BE2C (cell line): ENCODE measurements at regions not wholly inside any gene's neighbourhood (a gene's known extent, or its start where the extent isn't known, plus 50 kb on each side); places are given as distances from the start of the nearest gene placed in this dataset.

Source experiments
- DNase-seq: peaks from one replicate; pipeline ENCODE4 v3.0.0-alpha.2; 2020
- H3K27me3 ChIP-seq: fragments of 250-450 bp; sonication (Bioruptor Pico); 2 replicates; pipeline ENCODE4 v1.5.1; 2020; ENCODE audit warnings: mild to moderate bottlenecking
- H3K36me3 ChIP-seq: fragments of 250-450 bp; sonication (Bioruptor Pico); 2 replicates; pipeline ENCODE4 v1.5.1; 2020; ENCODE audit warnings: mild to moderate bottlenecking
- H3K4me1 ChIP-seq: fragments of 250-450 bp; sonication (Bioruptor Pico); 2 replicates; pipeline ENCODE4 v1.5.1; 2020
- H3K4me3 ChIP-seq: 2 replicates; pipeline ENCODE4 v1.5.1; 2011; ENCODE audit warnings: low read depth, low read length
- H3K9me3 ChIP-seq: fragments of 250-450 bp; sonication (Bioruptor Pico); 2 replicates; pipeline ENCODE4 v1.5.1; 2020
- CTCF ChIP-seq: IDR thresholded peaks from 2 replicates; pipeline ENCODE4 v1.5.1; 2012; ENCODE audit warnings: mild to moderate bottlenecking, low read depth, low read length

DNA sequence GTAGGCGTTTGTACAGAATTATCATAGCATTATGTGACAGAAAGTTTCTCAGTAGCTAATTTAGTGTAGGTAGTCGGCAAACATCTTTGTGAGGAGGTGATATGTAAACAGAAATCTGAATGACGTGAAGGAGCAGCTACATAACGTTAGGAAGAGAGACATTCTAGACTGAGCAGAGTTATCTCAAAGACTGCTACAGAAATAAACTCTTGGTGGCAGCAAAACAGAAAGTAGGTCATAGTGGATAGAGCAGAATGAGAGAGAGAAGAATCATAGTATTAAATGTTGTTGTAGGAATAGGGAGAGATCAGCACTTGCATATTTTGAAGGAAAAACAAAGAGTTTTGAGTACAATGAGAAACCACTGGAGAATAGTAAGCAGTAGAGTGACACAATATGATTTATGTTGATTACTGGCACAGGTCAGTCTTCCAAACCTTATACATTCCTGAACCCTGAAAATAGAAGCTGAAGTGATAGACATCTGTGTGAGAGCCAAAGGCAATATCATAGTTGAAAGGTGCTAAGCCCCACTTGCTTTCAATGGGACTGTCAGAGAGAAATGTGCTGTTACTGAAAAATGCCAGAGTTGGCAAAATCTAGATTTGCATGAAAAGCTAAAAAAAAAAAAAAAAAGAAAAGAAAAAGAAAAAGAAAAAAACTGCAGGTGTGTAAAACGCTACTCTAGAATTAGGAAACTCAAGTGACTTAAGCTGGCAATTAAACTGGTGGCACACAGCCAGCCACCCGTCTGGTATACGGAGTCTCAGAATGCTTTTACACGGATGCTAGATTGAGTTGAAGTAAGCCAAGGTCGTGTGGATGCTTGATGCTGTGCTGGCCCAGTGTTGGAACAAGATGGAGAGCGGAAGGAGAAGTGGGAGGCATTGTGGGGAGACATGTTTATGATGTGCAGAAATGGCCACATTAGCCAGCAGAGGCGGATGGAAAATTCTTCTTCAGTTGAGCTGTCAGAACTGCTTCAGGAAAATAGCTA lies 750.2 kb upstream of the HS3ST1 start:
- no peak overlapping the region for H3K4me3 ChIP-seq
- H3K36me3 ChIP-seq: no peaks in the 10 kb centered on the region
- TF ChIP-seq CTCF: no peak
- H3K27me3 ChIP-seq: no peaks in the 10 kb centered on the region
- H3K4me1 ChIP-seq: no peaks in the 10 kb centered on the region
- no peaks in the 10 kb centered on the region for H3K9me3 ChIP-seq
- DNase-seq: no peak

DNA sequence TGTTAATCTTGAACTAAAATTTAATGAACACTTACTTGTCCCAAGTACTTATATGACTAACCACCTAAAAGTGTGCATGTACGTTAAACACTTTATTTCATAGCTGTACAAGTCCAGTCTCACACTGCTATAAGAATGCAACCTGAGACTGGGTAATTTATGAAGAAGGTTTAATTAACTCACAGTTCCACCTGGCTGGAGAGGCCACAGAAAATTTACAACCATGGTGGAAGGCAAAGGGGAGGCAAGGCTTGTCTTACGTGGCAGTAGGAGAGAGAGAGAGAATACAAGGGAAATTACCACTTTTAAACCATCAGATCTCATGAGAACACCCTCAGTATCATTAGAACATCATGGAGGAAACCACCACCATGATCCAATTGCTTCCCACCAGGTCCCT lies 748.7 kb upstream of the HS3ST1 start:
- no peak overlapping the region for H3K4me3 ChIP-seq
- no peaks in the 10 kb centered on the region for H3K36me3 ChIP-seq
- no peaks in the 10 kb centered on the region for H3K27me3 ChIP-seq
- no peak for DNase-seq
- H3K4me1 ChIP-seq: no peaks in the 10 kb centered on the region
- TF ChIP-seq CTCF: no peak
- no peaks in the 10 kb centered on the region for H3K9me3 ChIP-seq

DNA sequence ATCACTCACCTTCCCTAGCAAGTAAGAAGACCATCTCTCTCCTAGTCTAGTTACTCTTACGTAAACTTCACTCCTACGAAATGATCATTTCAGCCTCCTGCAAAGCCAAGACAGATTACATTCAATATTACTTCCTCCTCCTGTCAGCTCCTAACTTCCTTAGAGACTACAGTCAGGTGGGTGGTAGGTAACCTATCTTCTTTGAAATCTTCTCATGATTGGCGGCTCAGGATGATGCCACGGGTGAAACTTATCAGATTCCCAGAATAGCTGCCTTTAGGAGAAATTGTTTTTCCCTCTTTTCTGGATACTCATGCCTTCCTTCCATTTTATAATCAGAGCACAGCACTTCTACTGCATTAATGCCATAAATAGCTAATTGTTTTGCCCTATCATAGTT lies 744.8 kb upstream of the HS3ST1 start:
- no peak for TF ChIP-seq CTCF
- no peaks in the 10 kb centered on the region for H3K36me3 ChIP-seq
- H3K4me3 ChIP-seq: no peak overlapping the region
- no peaks in the 10 kb centered on the region for H3K4me1 ChIP-seq
- no peak for DNase-seq
- no peaks in the 10 kb centered on the region for H3K9me3 ChIP-seq
- no peaks in the 10 kb centered on the region for H3K27me3 ChIP-seq

- Histone ChIP-seq H3K27me3 (no peaks in the 10 kb centered on the region), H3K4me1 (no peaks in the 10 kb centered on the region), H3K36me3 (no peaks in the 10 kb centered on the region), H3K9me3 (no peaks in the 10 kb centered on the region), H3K4me3 (no peak overlapping the region)
- DNase-seq: no peak
- TF ChIP-seq CTCF: no peak
Measured at GRCh38 chr4:12172198-12172973, 743.7 kb upstream of the HS3ST1 start.

- no peak overlapping the region for H3K4me3 ChIP-seq
- H3K36me3 ChIP-seq: no peaks in the 10 kb centered on the region
- no peaks in the 10 kb centered on the region for H3K27me3 ChIP-seq
- H3K9me3 ChIP-seq: no peaks in the 10 kb centered on the region
- TF ChIP-seq CTCF: no peak
- no peaks in the 10 kb centered on the region for H3K4me1 ChIP-seq
- no peak for DNase-seq
Measured at GRCh38 chr4:12170308-12170707, 741.6 kb upstream of the HS3ST1 start.
